ENCODE measurements at regions not wholly inside any gene's neighbourhood (a gene's known extent, or its start where the extent isn't known, plus 50 kb on each side); places are given as distances from the start of the nearest gene placed in this dataset.

- Histone ChIP-seq H3K9me3 (ENCODE audit: control insufficient read depth, insufficient read depth, low read length) (no peaks in the 10 kb centered on the region), H3K36me3 (ENCODE audit: insufficient read depth, low read length) (no peaks in the 10 kb centered on the region), H3K4me1 (ENCODE audit: insufficient read depth, low read length) (no peaks in the 10 kb centered on the region), H3K9ac (ENCODE audit: low read depth, low read length) (no peak overlapping the region)
Measured at GRCh38 chr14:89017417-89017816, 193.0 kb downstream of the TTC8 start.

GRCh38 chr14:89022274-89022673 lies 197.8 kb downstream of the TTC8 start:
- Histone ChIP-seq H3K9me3 (ENCODE audit: control insufficient read depth, insufficient read depth, low read length) (no peaks in the 10 kb centered on the region), H3K4me1 (ENCODE audit: insufficient read depth, low read length) (no peaks in the 10 kb centered on the region), H3K36me3 (ENCODE audit: insufficient read depth, low read length) (no peaks in the 10 kb centered on the region), H3K9ac (ENCODE audit: low read depth, low read length) (no peak overlapping the region)

- H3K4me1 ChIP-seq (ENCODE audit: insufficient read depth, low read length), result no peaks in the 10 kb centered on the region
- no peak overlapping the region for H3K9ac ChIP-seq (ENCODE audit: low read depth, low read length)
- H3K36me3 ChIP-seq (ENCODE audit: insufficient read depth, low read length), result no peaks in the 10 kb centered on the region
- no peaks in the 10 kb centered on the region for H3K9me3 ChIP-seq (ENCODE audit: control insufficient read depth, insufficient read depth, low read length)
Measured at GRCh38 chr14:89024691-89025090, 200.2 kb downstream of the TTC8 start.

GRCh38 chr14:89025561-89026236 lies 201.2 kb downstream of the TTC8 start:
- no peak overlapping the region for H3K9ac ChIP-seq (ENCODE audit: low read depth, low read length)
- H3K4me1 ChIP-seq (ENCODE audit: insufficient read depth, low read length), result no peaks in the 10 kb centered on the region

GRCh38 chr14:89027097-89027740 lies 202.8 kb downstream of the TTC8 start:
- Histone ChIP-seq H3K4me1 (ENCODE audit: insufficient read depth, low read length) (no peaks in the 10 kb centered on the region), H3K36me3 (ENCODE audit: insufficient read depth, low read length) (no peaks in the 10 kb centered on the region), H3K9ac (ENCODE audit: low read depth, low read length) (peak overlapping the region; percentile 86), H3K9me3 (ENCODE audit: control insufficient read depth, insufficient read depth, low read length) (no peaks in the 10 kb centered on the region)

More at GRCh38 chr14:89025561-89026236, 201.2 kb downstream of the TTC8 start:
- no peaks in the 10 kb centered on the region for H3K9me3 ChIP-seq (ENCODE audit: control insufficient read depth, insufficient read depth, low read length)
- H3K36me3 ChIP-seq (ENCODE audit: insufficient read depth, low read length), result no peaks in the 10 kb centered on the region

GRCh38 chr14:89028462-89029134 lies 204.1 kb downstream of the TTC8 start:
- Histone ChIP-seq H3K9ac (ENCODE audit: low read depth, low read length) (no peak overlapping the region), H3K36me3 (ENCODE audit: insufficient read depth, low read length) (no peaks in the 10 kb centered on the region), H3K4me1 (ENCODE audit: insufficient read depth, low read length) (no peaks in the 10 kb centered on the region), H3K9me3 (ENCODE audit: control insufficient read depth, insufficient read depth, low read length) (no peaks in the 10 kb centered on the region; the same call in 1 of the 2 replicates)

GRCh38 chr14:89029961-89030694 lies 205.7 kb downstream of the TTC8 start:
- no peak overlapping the region for H3K9ac ChIP-seq (ENCODE audit: low read depth, low read length)
- H3K9me3 ChIP-seq (ENCODE audit: control insufficient read depth, insufficient read depth, low read length), result no peaks in the 10 kb centered on the region; the same call in 1 of the 2 replicates
- H3K36me3 ChIP-seq (ENCODE audit: insufficient read depth, low read length), result no peaks in the 10 kb centered on the region
- no peaks in the 10 kb centered on the region for H3K4me1 ChIP-seq (ENCODE audit: insufficient read depth, low read length)

GRCh38 chr14:89030921-89031320 lies 206.5 kb downstream of the TTC8 start:
- H3K9me3 ChIP-seq (ENCODE audit: control insufficient read depth, insufficient read depth, low read length), result no peaks in the 10 kb centered on the region; the same call in 1 of the 2 replicates
- no peaks in the 10 kb centered on the region for H3K36me3 ChIP-seq (ENCODE audit: insufficient read depth, low read length)
- no peaks in the 10 kb centered on the region for H3K4me1 ChIP-seq (ENCODE audit: insufficient read depth, low read length)
- no peak overlapping the region for H3K9ac ChIP-seq (ENCODE audit: low read depth, low read length)

- H3K36me3 ChIP-seq (ENCODE audit: insufficient read depth, low read length), result no peaks in the 10 kb centered on the region
- H3K9me3 ChIP-seq (ENCODE audit: control insufficient read depth, insufficient read depth, low read length), result no peaks in the 10 kb centered on the region; the same call in 1 of the 2 replicates
- no peaks in the 10 kb centered on the region for H3K4me1 ChIP-seq (ENCODE audit: insufficient read depth, low read length)
- H3K9ac ChIP-seq (ENCODE audit: low read depth, low read length), result 0 out of 2 replicates have a peak overlapping the region, but pooled peaks have one; percentile 9
Measured at GRCh38 chr14:89032086-89032649, 207.7 kb downstream of the TTC8 start.

- no peaks in the 10 kb centered on the region for H3K36me3 ChIP-seq (ENCODE audit: insufficient read depth, low read length)
- no peaks in the 10 kb centered on the region for H3K4me1 ChIP-seq (ENCODE audit: insufficient read depth, low read length)
- H3K9ac ChIP-seq (ENCODE audit: low read depth, low read length), result no peak overlapping the region
- no peaks in the 10 kb centered on the region; the same call in 1 of the 2 replicates for H3K9me3 ChIP-seq (ENCODE audit: control insufficient read depth, insufficient read depth, low read length)
Measured at GRCh38 chr14:89033756-89034155, 209.3 kb downstream of the TTC8 start.

GRCh38 chr14:89036371-89036770 lies 211.9 kb downstream of the TTC8 start:
- peaks cover 7% of the 10 kb centered on the region; the same call in 1 of the 2 replicates for H3K4me1 ChIP-seq (ENCODE audit: insufficient read depth, low read length)
- H3K9me3 ChIP-seq (ENCODE audit: control insufficient read depth, insufficient read depth, low read length), result no peaks in the 10 kb centered on the region; the same call in 1 of the 2 replicates
- no peak overlapping the region for H3K9ac ChIP-seq (ENCODE audit: low read depth, low read length)
- no peaks in the 10 kb centered on the region for H3K36me3 ChIP-seq (ENCODE audit: insufficient read depth, low read length)

- peaks cover 7% of the 10 kb centered on the region; the same call in 1 of the 2 replicates for H3K4me1 ChIP-seq (ENCODE audit: insufficient read depth, low read length)
- no peak overlapping the region for H3K9ac ChIP-seq (ENCODE audit: low read depth, low read length)
- no peaks in the 10 kb centered on the region; the same call in 1 of the 2 replicates for H3K9me3 ChIP-seq (ENCODE audit: control insufficient read depth, insufficient read depth, low read length)
- H3K36me3 ChIP-seq (ENCODE audit: insufficient read depth, low read length), result no peaks in the 10 kb centered on the region
Measured at GRCh38 chr14:89037065-89037464, 212.6 kb downstream of the TTC8 start.

- no peaks in the 10 kb centered on the region for H3K36me3 ChIP-seq (ENCODE audit: insufficient read depth, low read length)
- H3K9me3 ChIP-seq (ENCODE audit: control insufficient read depth, insufficient read depth, low read length), result peaks cover 6% of the 10 kb centered on the region
- H3K9ac ChIP-seq (ENCODE audit: low read depth, low read length), result no peak overlapping the region
- H3K4me1 ChIP-seq (ENCODE audit: insufficient read depth, low read length), result peaks cover 7% of the 10 kb centered on the region; the same call in 1 of the 2 replicates
Measured at GRCh38 chr14:89040080-89040459, 215.6 kb downstream of the TTC8 start.

All from ES-I3 (cell line).